A549 (cell line): ENCODE measurements at regions not wholly inside any gene's neighbourhood (a gene's known extent, or its start where the extent isn't known, plus 50 kb on each side); places are given as distances from the start of the nearest gene placed in this dataset.

Experiments used
- ATAC-seq, 2 experiments: fragments of 200-7000 bp in 1 of 2; fragments of >200 bp in 1 of 2; cut with Nextera tagmentation in 1 of 2; cut with Tn5 transposase in 1 of 2; 3 replicates each; pipeline versions ENCODE4 v1.8.0 to v1.9.1; 2018 to 2020; ENCODE audit warnings: mild to moderate bottlenecking in 1 of 2, moderate library complexity in 1 of 2
- CTCF ChIA-PET: fragments of 300-600 bp; sonication (Branson Sonifier 250); formaldehyde crosslinking; extraction: SDS; loops from one replicate; lab custom pipeline; 2021; ENCODE audit warnings: antibody characterized with exemption, inconsistent platforms; lab: Yijun Ruan, JAX
- POLR2A ChIA-PET: fragments of 350-600 bp; formaldehyde crosslinking; extraction: SDS; loops from one replicate; lab custom pipeline; 2021; ENCODE audit warnings: antibody characterized with exemption, inconsistent platforms; lab: Yijun Ruan, JAX
- DNase-seq, 2 experiments: peaks; one replicate each; pipeline versions ENCODE4 v3.0.0 to v3.0.0-alpha.2; 2011 to 2016; ENCODE audit warnings: low read depth in 1 of 2, low spot score in 1 of 2
- FAIRE-seq: peaks from 2 replicates; lab custom pipeline; 2011; peaks lifted over from hg19 to GRCh38; lab: Jason Lieb, UNC
- H3K27ac ChIP-seq, 2 experiments: fragments of >200 bp; sonication (Bioruptor Twin); formaldehyde crosslinking; 3 replicates each; pipeline ENCODE4 v1.5.1; 2016 to 2017
- H3K4me1 ChIP-seq: fragments of >200 bp; sonication (Bioruptor Twin); formaldehyde crosslinking; 3 replicates; pipeline ENCODE4 v1.6.1; 2016
- H3K4me2 ChIP-seq: fragments of >200 bp; sonication (Bioruptor Twin); formaldehyde crosslinking; 3 replicates; pipeline ENCODE4 v1.6.1; 2016
- H3K4me3 ChIP-seq: fragments of >200 bp; sonication (Bioruptor Twin); formaldehyde crosslinking; 3 replicates; pipeline ENCODE4 v1.5.1; 2016
- H3K9me3 ChIP-seq: fragments of >200 bp; sonication (Bioruptor Twin); formaldehyde crosslinking; 3 replicates; pipeline ENCODE4 v1.6.1; 2016
- BCL3 ChIP-seq: fragments of >200 bp; sonication (Bioruptor Twin); formaldehyde crosslinking; IDR thresholded peaks from 3 replicates; pipeline ENCODE4 v1.6.1; 2016
- CBX2 ChIP-seq: fragments of 200-600 bp; sonication (generic); IDR thresholded peaks from 2 replicates; pipeline ENCODE4 v1.6.1; 2016; ENCODE audit warnings: low read depth, mild to moderate bottlenecking, borderline replicate concordance
- CBX8 ChIP-seq: fragments of 200-600 bp; sonication (generic); IDR thresholded peaks from 2 replicates; pipeline ENCODE4 v1.6.1; 2016
- CEBPB ChIP-seq, 2 experiments: fragments of >200 bp in 1 of 2; sonication (Bioruptor Twin) in 1 of 2; formaldehyde crosslinking in 1 of 2; IDR thresholded peaks; 2 replicates each; pipeline ENCODE4 v1.6.1; 2012 to 2016
- EHMT2 ChIP-seq: fragments of 200-600 bp; sonication (generic); IDR thresholded peaks from 2 replicates; pipeline ENCODE4 v1.6.1; 2016; ENCODE audit warnings: antibody characterized with exemption, low read depth, mild to moderate bottlenecking, moderate library complexity
- ESRRA ChIP-seq: fragments of 150-350 bp; IDR thresholded peaks from 2 replicates; pipeline ENCODE4 v1.6.1; 2014; ENCODE audit warnings: mild to moderate bottlenecking, low read length, borderline replicate concordance
- FOSL2 ChIP-seq, 2 experiments: fragments of 450-650 bp in 1 of 2; fragments of >200 bp in 1 of 2; sonication (Bioruptor Twin) in 1 of 2; formaldehyde crosslinking; IDR thresholded peaks; 2 replicates each; pipeline versions ENCODE4 v1.5.0 to v1.6.1; 2016 to 2020; ENCODE audit warnings: mild to moderate bottlenecking in 1 of 2, moderate library complexity in 1 of 2
- GATA3 ChIP-seq: IDR thresholded peaks from 2 replicates; pipeline ENCODE4 v1.6.1; 2012; ENCODE audit warnings: borderline replicate concordance
- HDAC2 ChIP-seq: fragments of 200-600 bp; sonication (generic); IDR thresholded peaks from 2 replicates; pipeline ENCODE4 v1.6.1; 2016
- HOXA7 ChIP-seq: fragments of 250-450 bp; sonication (Bioruptor Pico); IDR thresholded peaks from 2 replicates; pipeline ENCODE4 v1.5.0; 2020; ENCODE audit warnings: mild to moderate bottlenecking, moderate library complexity
- HOXB13 ChIP-seq: fragments of 250-450 bp; sonication (Bioruptor Pico); IDR thresholded peaks from 2 replicates; pipeline ENCODE4 v1.5.0; 2020; ENCODE audit warnings: low read depth, mild to moderate bottlenecking, moderate library complexity
- HOXB5 ChIP-seq: fragments of 250-450 bp; sonication (Bioruptor Pico); IDR thresholded peaks from 2 replicates; pipeline ENCODE4 v1.5.0; 2020; ENCODE audit warnings: mild to moderate bottlenecking, moderate library complexity
- JUNB ChIP-seq: fragments of >200 bp; sonication (Bioruptor Twin); formaldehyde crosslinking; IDR thresholded peaks from 2 replicates; pipeline ENCODE4 v1.6.1; 2016
- KDM1A ChIP-seq: fragments of 200-600 bp; sonication (generic); IDR thresholded peaks from 2 replicates; pipeline ENCODE4 v1.6.1; 2016; ENCODE audit warnings: low read depth, mild to moderate bottlenecking
- KDM5A ChIP-seq: fragments of 200-600 bp; sonication (generic); IDR thresholded peaks from 2 replicates; pipeline ENCODE4 v1.6.1; 2016; ENCODE audit warnings: antibody characterized with exemption, mild to moderate bottlenecking
- MAFK ChIP-seq: fragments of 450-650 bp; IDR thresholded peaks from 2 replicates; pipeline ENCODE4 v1.6.1; 2014; ENCODE audit not compliant: partially characterized antibody
- MYC ChIP-seq: IDR thresholded peaks from 2 replicates; pipeline ENCODE4 v1.6.1; 2012; ENCODE audit warnings: mild to moderate bottlenecking, inconsistent platforms, low read length, improper control_type of control experiment, borderline replicate concordance
- NFE2L2 ChIP-seq: fragments of 150-350 bp; conservative IDR thresholded peaks from 2 replicates; pipeline ENCODE4 v1.6.1; 2014; ENCODE audit warnings: low read length
- NR3C1 ChIP-seq: fragments of >200 bp; sonication (Bioruptor Twin); formaldehyde crosslinking; IDR thresholded peaks from 3 replicates; pipeline ENCODE4 v1.6.1; 2017
- PHF8 ChIP-seq: fragments of 200-600 bp; sonication (generic); IDR thresholded peaks from 2 replicates; pipeline ENCODE4 v1.6.1; 2016; ENCODE audit warnings: low read depth, mild to moderate bottlenecking, antibody characterized with exemption, moderate library complexity, borderline replicate concordance
- POLR2A ChIP-seq: IDR thresholded peaks from 2 replicates; pipeline ENCODE4 v1.6.1; 2012; ENCODE audit warnings: mild to moderate bottlenecking, low read length
- RCOR1 ChIP-seq: fragments of 150-350 bp; IDR thresholded peaks from 2 replicates; pipeline ENCODE4 v1.6.1; 2014; ENCODE audit warnings: antibody characterized with exemption, low read length, low read depth
- REST ChIP-seq: fragments of 200-600 bp; sonication (generic); IDR thresholded peaks from 2 replicates; pipeline ENCODE4 v1.6.1; 2016; ENCODE audit warnings: antibody characterized with exemption, mild to moderate bottlenecking, moderate library complexity
- RNF2 ChIP-seq: fragments of 200-600 bp; sonication (generic); IDR thresholded peaks from 2 replicates; pipeline ENCODE4 v1.6.1; 2016; ENCODE audit warnings: low read depth, mild to moderate bottlenecking, antibody characterized with exemption, moderate library complexity, borderline replicate concordance
- TFCP2L1 ChIP-seq: fragments of 250-450 bp; sonication (Bioruptor Pico); IDR thresholded peaks from 2 replicates; pipeline ENCODE4 v1.5.0; 2021; ENCODE audit warnings: mild to moderate bottlenecking
- ZFP36 ChIP-seq: fragments of 450-650 bp; IDR thresholded peaks from 2 replicates; pipeline ENCODE4 v1.6.1; 2014; ENCODE audit warnings: borderline replicate concordance; ENCODE audit not compliant: partially characterized antibody
- ZNF302 ChIP-seq: fragments of 250-450 bp; sonication (Bioruptor Pico); IDR thresholded peaks from 2 replicates; pipeline ENCODE4 v1.9.0; 2021; ENCODE audit warnings: inconsistent platforms, mild to moderate bottlenecking, moderate library complexity
- WGBS: methylation state at CpG from one replicate; pipeline ENCODE4 v1.1.6; 2017; ENCODE audit errors: missing lambda C conversion rate; 5-methylcytosine and 5-hydroxymethylcytosine counted together

GRCh38 chr1:50270926-50271325, 152.3 kb downstream of the DMRTA2 start:
- no peak for TF ChIP-seq GATA3
- no peak for TF ChIP-seq HOXA7
- TF ChIP-seq BCL3 = no peak
- TF ChIP-seq CBX8 = no peak
- TF ChIP-seq EHMT2 = no peak
- TF ChIP-seq HOXB5 (CRISPR knock-in tag) = no peak
- no peak for TF ChIP-seq KDM5A
- no peak for TF ChIP-seq NFE2L2
- TF ChIP-seq ESRRA = no peak
- no peak for TF ChIP-seq KDM1A
- TF ChIP-seq PHF8 = no peak
- TF ChIP-seq ZFP36 = no peak
- TF ChIP-seq RNF2 = no peak
- TF ChIP-seq, all 56 proteins: peak for 0
- CTCF ChIA-PET = interaction anchor here (1.0 to 2.9 kb wide), 4 partner anchors 10 to 29 kb away, joined by 3 to 8 read pairs (median 4); no protein-coding TSS in a partner anchor
- DNase-seq (no peak), FAIRE-seq (no peak), ATAC-seq (no peak)
- 0% methylated on average over 1 of the region's 3 CpGs for WGBS
- Histone ChIP-seq H3K4me2 (no peak overlapping the region), H3K4me3 (no peak overlapping the region), H3K4me1 (no peaks in the 10 kb centered on the region), H3K27ac (no peak overlapping the region), H3K9me3 (no peaks in the 10 kb centered on the region)
- POLR2A ChIA-PET = no interaction called here

GRCh38 chr1:50268049-50268448, 155.2 kb downstream of the DMRTA2 start:
- POLR2A ChIA-PET = no interaction called here
- H3K4me1 ChIP-seq = no peaks in the 10 kb centered on the region
- H3K4me2 ChIP-seq = no peak overlapping the region
- H3K9me3 ChIP-seq = no peaks in the 10 kb centered on the region
- DNase-seq (no peak), FAIRE-seq (no peak), ATAC-seq (no peak)
- no peak overlapping the region for H3K4me3 ChIP-seq
- CTCF ChIA-PET = no interaction called here
- WGBS = 44% methylated on average over 7 of the region's 7 CpGs
- TF ChIP-seq REST = peak; percentile 79
- TF ChIP-seq RCOR1 = no peak
- H3K27ac ChIP-seq = no peak overlapping the region

GRCh38 chr1:50266509-50266908, 156.7 kb downstream of the DMRTA2 start:
- no peaks in the 10 kb centered on the region for H3K9me3 ChIP-seq
- WGBS = 0% methylated on average over 3 of the region's 3 CpGs
- no peak overlapping the region for H3K4me3 ChIP-seq
- ATAC-seq = no peak
- ChIA-PET CTCF (interaction anchor here (0.6 kb wide), 1 partner anchor 439 kb away, joined by 3 read pairs; no protein-coding TSS in a partner anchor), POLR2A (no interaction called here)
- no peak for DNase-seq
- FAIRE-seq = no peak
- no peak overlapping the region for H3K4me2 ChIP-seq
- H3K27ac ChIP-seq = no peak overlapping the region
- no peaks in the 10 kb centered on the region for H3K4me1 ChIP-seq
- TF ChIP-seq FOSL2 (IDR thresholded peaks at IDR 0.05) (no peak), FOSL2 (CRISPR knock-in tag; IDR thresholded peaks at IDR 0.05) (no peak), REST (no peak), TFCP2L1 (CRISPR knock-in tag) (no peak), MYC (no peak), HDAC2 (no peak), CEBPB (IDR thresholded peaks at IDR 0.05) (no peak), MAFK (no peak), HOXB13 (no peak), NR3C1 (no peak), ZNF302 (CRISPR knock-in tag) (no peak), POLR2A (no peak), ESRRA (no peak), CBX2 (no peak), NFE2L2 (no peak), JUNB (no peak), EHMT2 (no peak)
